Jurkat, Clone E6-1 (cell line): ENCODE measurements at regions not wholly inside any gene's neighbourhood (a gene's known extent, or its start where the extent isn't known, plus 50 kb on each side); places are given as distances from the start of the nearest gene placed in this dataset.
"Not testable (repeated sequence)": the region's sequence is repeated elsewhere in the genome, so short reads cannot be mapped to it uniquely, and the experiment has no call there.

Source experiments
- DNase-seq: peaks from one replicate; pipeline ENCODE4 v3.0.0-alpha.2; 2011; ENCODE audit warnings: low read depth, low spot score
- H3K4me3 ChIP-seq: 2 replicates; pipeline ENCODE4 v1.5.1; 2011; ENCODE audit warnings: mild to moderate bottlenecking, low read length, control low read depth, moderate library complexity

- peak; percentile 15 for DNase-seq
- H3K4me3 ChIP-seq, result no peak overlapping the region
Observed at GRCh38 chr6:76275746-76276145, 203.3 kb upstream of the IMPG1 start.

GRCh38 chr6:76264468-76264867, 192.0 kb upstream of the IMPG1 start:
- no peak overlapping the region for H3K4me3 ChIP-seq
- no peak for DNase-seq

- no peak overlapping the region for H3K4me3 ChIP-seq
- DNase-seq, result no peak
Observed at GRCh38 chr6:76262240-76262639, 189.8 kb upstream of the IMPG1 start.

GRCh38 chr6:76250666-76251065, 178.2 kb upstream of the IMPG1 start:
- DNase-seq, result no peak

GRCh38 chr6:76247527-76247926, 175.1 kb upstream of the IMPG1 start:
- no peak overlapping the region for H3K4me3 ChIP-seq
- no peak for DNase-seq

More at GRCh38 chr6:76250666-76251065, 178.2 kb upstream of the IMPG1 start:
- no peak overlapping the region for H3K4me3 ChIP-seq

- no peak for DNase-seq
- no peak overlapping the region for H3K4me3 ChIP-seq
Observed at GRCh38 chr6:76240092-76240491, 167.6 kb upstream of the IMPG1 start.

- no peak overlapping the region for H3K4me3 ChIP-seq
- peak; percentile 1 for DNase-seq
Observed at GRCh38 chr6:76230711-76231110, 158.2 kb upstream of the IMPG1 start.

- H3K4me3 ChIP-seq, result no peak overlapping the region
- DNase-seq, result no peak
Observed at GRCh38 chr6:76222189-76222588, 149.7 kb upstream of the IMPG1 start.

GRCh38 chr6:76221525-76221924, 149.1 kb upstream of the IMPG1 start:
- no peak for DNase-seq
- H3K4me3 ChIP-seq, result no peak overlapping the region

GRCh38 chr6:76220805-76221204, 148.3 kb upstream of the IMPG1 start:
- H3K4me3 ChIP-seq, result no peak overlapping the region
- no peak for DNase-seq

GRCh38 chr6:76217606-76218005, 145.1 kb upstream of the IMPG1 start:
- H3K4me3 ChIP-seq, result no peak overlapping the region
- no peak for DNase-seq

GRCh38 chr6:76214546-76214945, 142.1 kb upstream of the IMPG1 start:
- H3K4me3 ChIP-seq, result no peak overlapping the region
- DNase-seq, result no peak

- DNase-seq, result no peak
- H3K4me3 ChIP-seq, result no peak overlapping the region
Observed at GRCh38 chr6:76174722-76175121, 102.3 kb upstream of the IMPG1 start.

GRCh38 chr6:76166874-76167273, 94.4 kb upstream of the IMPG1 start:
- H3K4me3 ChIP-seq, result no peak overlapping the region

GRCh38 chr6:76166297-76166696, 93.8 kb upstream of the IMPG1 start:
- DNase-seq, result no peak
- H3K4me3 ChIP-seq, result no peak overlapping the region

More at GRCh38 chr6:76166874-76167273, 94.4 kb upstream of the IMPG1 start:
- peak; percentile 3 for DNase-seq

GRCh38 chr6:76165471-76166221, 93.2 kb upstream of the IMPG1 start:
- H3K4me3 ChIP-seq, result no peak overlapping the region
- no peak for DNase-seq

GRCh38 chr6:76162811-76163210, 90.3 kb upstream of the IMPG1 start:
- H3K4me3 ChIP-seq, result no peak overlapping the region
- DNase-seq, result no peak

- not testable (repeated sequence) for H3K4me3 ChIP-seq, DNase-seq
Observed at GRCh38 chr6:76157800-76158199, 85.3 kb upstream of the IMPG1 start.

GRCh38 chr6:76135481-76135880, 63.0 kb upstream of the IMPG1 start:
- DNase-seq, result no peak
- no peak overlapping the region for H3K4me3 ChIP-seq

- DNase-seq, result no peak
- H3K4me3 ChIP-seq, result no peak overlapping the region
Observed at GRCh38 chr6:76134651-76135050, 62.2 kb upstream of the IMPG1 start.

GRCh38 chr6:76124018-76124417, 51.6 kb upstream of the IMPG1 start:
- DNase-seq, result no peak
- no peak overlapping the region for H3K4me3 ChIP-seq
